ENCODE measurements at regions not wholly inside any gene's neighbourhood (a gene's known extent, or its start where the extent isn't known, plus 50 kb on each side); places are given as distances from the start of the nearest gene placed in this dataset.

DNA sequence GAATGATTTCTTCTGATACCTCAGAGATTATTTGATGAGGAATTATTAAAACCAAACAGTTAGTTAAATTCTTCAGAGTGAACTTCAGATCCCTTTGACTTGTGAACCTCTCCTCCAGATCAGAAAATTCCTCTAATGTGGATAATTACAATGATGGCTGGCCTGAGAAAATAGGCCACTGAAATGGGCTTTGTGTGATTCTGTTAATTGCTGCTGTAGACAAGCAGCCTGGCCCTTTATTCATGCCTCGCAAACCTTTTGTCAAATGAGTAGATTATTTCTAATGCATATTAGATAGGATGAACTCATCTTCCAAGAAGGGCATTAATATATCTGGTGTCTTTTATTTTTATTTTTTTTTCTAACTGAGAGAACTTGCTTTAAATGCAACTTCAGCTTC is 855.2 kb downstream of the TLE4 start:
- Mint-ChIP-seq H3K9me3 (peaks cover 4% of the 10 kb centered on the region), H3K4me3 (no peak overlapping the region), H3K27ac (no peak overlapping the region), H3K4me1 (ENCODE audit: low read depth) (no peaks in the 10 kb centered on the region), H3K36me3 (ENCODE audit: low read depth) (no peaks in the 10 kb centered on the region), H3K27me3 (no peaks in the 10 kb centered on the region)
- no peaks in the 10 kb centered on the region for H3K27me3 ChIP-seq (ENCODE audit: control insufficient read depth in 1 of 2, insufficient read depth in 2 of 2, low read length in 2 of 2)
- H3K4me3 ChIP-seq (ENCODE audit: low read length) = no peak overlapping the region
- H3K36me3 ChIP-seq (ENCODE audit: insufficient read depth, low read length) = no peaks in the 10 kb centered on the region
- ChIA-PET CTCF (no interaction called here), POLR2A (no interaction called here)
- H3K27ac ChIP-seq (ENCODE audit: low read depth in 1 of 2, low read length in 2 of 2) = no peak overlapping the region
- H3K9me3 ChIP-seq (ENCODE audit: control insufficient read depth in 1 of 2, insufficient read depth in 1 of 2, low read length in 2 of 2) = no peaks in the 10 kb centered on the region
- intact Hi-C loops (cut with DNase I, micrococcal nuclease) = no loop called here
- TF ChIP-seq, protein P1, sequence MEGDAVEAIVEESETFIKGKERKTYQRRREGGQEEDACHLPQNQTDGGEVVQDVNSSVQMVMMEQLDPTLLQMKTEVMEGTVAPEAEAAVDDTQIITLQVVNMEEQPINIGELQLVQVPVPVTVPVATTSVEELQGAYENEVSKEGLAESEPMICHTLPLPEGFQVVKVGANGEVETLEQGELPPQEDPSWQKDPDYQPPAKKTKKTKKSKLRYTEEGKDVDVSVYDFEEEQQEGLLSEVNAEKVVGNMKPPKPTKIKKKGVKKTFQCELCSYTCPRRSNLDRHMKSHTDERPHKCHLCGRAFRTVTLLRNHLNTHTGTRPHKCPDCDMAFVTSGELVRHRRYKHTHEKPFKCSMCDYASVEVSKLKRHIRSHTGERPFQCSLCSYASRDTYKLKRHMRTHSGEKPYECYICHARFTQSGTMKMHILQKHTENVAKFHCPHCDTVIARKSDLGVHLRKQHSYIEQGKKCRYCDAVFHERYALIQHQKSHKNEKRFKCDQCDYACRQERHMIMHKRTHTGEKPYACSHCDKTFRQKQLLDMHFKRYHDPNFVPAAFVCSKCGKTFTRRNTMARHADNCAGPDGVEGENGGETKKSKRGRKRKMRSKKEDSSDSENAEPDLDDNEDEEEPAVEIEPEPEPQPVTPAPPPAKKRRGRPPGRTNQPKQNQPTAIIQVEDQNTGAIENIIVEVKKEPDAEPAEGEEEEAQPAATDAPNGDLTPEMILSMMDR (IDR thresholded peaks at IDR 0.05) = no peak
- ATAC-seq (ENCODE audit: poor library complexity) (no peak), DNase-seq (no peak)
- no peaks in the 10 kb centered on the region for H3K4me1 ChIP-seq (ENCODE audit: insufficient read depth, low read length)

DNA sequence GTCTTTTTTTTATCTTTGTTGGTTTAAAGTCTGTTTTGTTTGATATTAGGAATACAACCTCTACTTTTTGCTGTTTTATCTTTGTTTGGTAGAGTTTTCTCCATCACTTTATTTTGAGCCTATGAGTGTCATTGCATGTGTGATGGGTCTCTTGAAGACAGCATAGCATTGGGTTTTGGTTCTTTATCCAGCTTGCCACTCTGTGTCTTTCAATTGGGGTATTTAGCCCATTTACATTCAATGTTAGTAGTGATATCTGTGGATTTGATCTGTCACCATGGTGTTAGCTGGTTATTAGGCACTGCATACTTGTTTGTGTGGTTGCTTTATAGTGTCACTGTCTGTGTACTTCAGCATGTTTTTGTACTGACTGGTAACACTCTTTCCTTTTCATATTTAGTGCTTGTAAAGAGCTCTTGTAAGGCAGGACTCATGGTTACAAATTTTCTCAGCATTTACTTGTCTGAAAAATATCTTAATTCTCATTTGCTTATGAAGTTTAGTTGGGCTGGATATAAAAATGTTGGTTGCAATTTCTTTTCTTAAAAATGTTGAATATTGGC is 845.5 kb downstream of the TLE4 start:
- Mint-ChIP-seq H3K4me1 (ENCODE audit: low read depth) (no peaks in the 10 kb centered on the region), H3K27me3 (no peaks in the 10 kb centered on the region), H3K9me3 (peaks cover 21% of the 10 kb centered on the region), H3K36me3 (ENCODE audit: low read depth) (no peaks in the 10 kb centered on the region), H3K27ac (no peak overlapping the region), H3K4me3 (no peak overlapping the region)
- Histone ChIP-seq H3K4me1 (ENCODE audit: insufficient read depth, low read length) (no peaks in the 10 kb centered on the region), H3K27me3 (ENCODE audit: control insufficient read depth in 1 of 2, insufficient read depth in 2 of 2, low read length in 2 of 2) (no peaks in the 10 kb centered on the region), H3K9me3 (ENCODE audit: control insufficient read depth in 1 of 2, insufficient read depth in 1 of 2, low read length in 2 of 2) (peaks cover 15 to 17% of the 10 kb centered on the region in 2 experiments), H3K36me3 (ENCODE audit: insufficient read depth, low read length) (no peaks in the 10 kb centered on the region), H3K27ac (ENCODE audit: low read depth in 1 of 2, low read length in 2 of 2) (no peak overlapping the region), H3K4me3 (ENCODE audit: low read length) (no peak overlapping the region)
- no peak for ATAC-seq (ENCODE audit: poor library complexity)
- ChIA-PET CTCF (no interaction called here), POLR2A (no interaction called here)
- intact Hi-C loops (cut with DNase I, micrococcal nuclease) = no loop called here
- no peak for DNase-seq
- TF ChIP-seq, protein P1 (IDR thresholded peaks at IDR 0.05) = no peak

DNA sequence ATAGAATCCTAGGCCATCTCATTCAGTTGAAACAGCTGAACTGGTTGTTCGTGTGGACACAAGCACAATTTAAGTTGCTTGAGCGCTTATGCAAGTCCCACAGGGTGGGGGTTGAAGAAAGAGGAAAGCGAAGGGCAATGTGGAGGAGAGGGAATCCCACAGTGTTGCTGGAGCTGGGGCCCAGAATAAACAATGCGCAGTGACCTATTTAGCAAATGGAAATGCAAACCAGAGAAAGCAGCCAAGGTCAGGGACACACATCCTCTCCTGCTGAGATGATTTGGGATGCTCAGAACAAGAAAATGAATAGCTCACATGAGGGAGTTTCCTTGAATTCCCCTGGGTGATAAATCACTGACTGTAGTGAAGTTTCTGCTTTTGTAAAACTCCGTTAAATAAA is 838.3 kb downstream of the TLE4 start:
- CTCF ChIA-PET = no interaction called here
- H3K27me3 Mint-ChIP-seq = no peaks in the 10 kb centered on the region

More for the DNA sequence above, 838.3 kb downstream of the TLE4 start:
- no peak for DNase-seq
- H3K4me3 ChIP-seq (ENCODE audit: low read length) = no peak overlapping the region
- Mint-ChIP-seq H3K4me3 (no peak overlapping the region), H3K36me3 (ENCODE audit: low read depth) (no peaks in the 10 kb centered on the region), H3K4me1 (ENCODE audit: low read depth) (no peaks in the 10 kb centered on the region), H3K27ac (no peak overlapping the region), H3K9me3 (peaks cover 5% of the 10 kb centered on the region)
- no peaks in the 10 kb centered on the region for H3K4me1 ChIP-seq (ENCODE audit: insufficient read depth, low read length)
- TF ChIP-seq, protein P1 (IDR thresholded peaks at IDR 0.05) = no peak
- H3K9me3 ChIP-seq (ENCODE audit: control insufficient read depth in 1 of 2, insufficient read depth in 1 of 2, low read length in 2 of 2) = peaks cover 0 to 4% of the 10 kb centered on the region in 2 experiments
- H3K36me3 ChIP-seq (ENCODE audit: insufficient read depth, low read length) = no peaks in the 10 kb centered on the region
- intact Hi-C loops (cut with DNase I, micrococcal nuclease) = no loop called here
- POLR2A ChIA-PET = no interaction called here
- no peak overlapping the region for H3K27ac ChIP-seq (ENCODE audit: low read depth in 1 of 2, low read length in 2 of 2)
- no peak for ATAC-seq (ENCODE audit: poor library complexity)
- no peaks in the 10 kb centered on the region for H3K27me3 ChIP-seq (ENCODE audit: control insufficient read depth in 1 of 2, insufficient read depth in 2 of 2, low read length in 2 of 2)

All from CD4-positive, alpha-beta T cell (primary cell).